GM19463 (cell line): ENCODE measurements at regions not wholly inside any gene's neighbourhood (a gene's known extent, or its start where the extent isn't known, plus 50 kb on each side); places are given as distances from the start of the nearest gene placed in this dataset.

Source experiments
- ATAC-seq: cut with Tn5 transposase; IDR thresholded peaks from one replicate; pipeline ENCODE4 v1.9.1; 2021; ENCODE audit warnings: mild to moderate bottlenecking, moderate library complexity; ENCODE audit not compliant: unreplicated experiment

DNA sequence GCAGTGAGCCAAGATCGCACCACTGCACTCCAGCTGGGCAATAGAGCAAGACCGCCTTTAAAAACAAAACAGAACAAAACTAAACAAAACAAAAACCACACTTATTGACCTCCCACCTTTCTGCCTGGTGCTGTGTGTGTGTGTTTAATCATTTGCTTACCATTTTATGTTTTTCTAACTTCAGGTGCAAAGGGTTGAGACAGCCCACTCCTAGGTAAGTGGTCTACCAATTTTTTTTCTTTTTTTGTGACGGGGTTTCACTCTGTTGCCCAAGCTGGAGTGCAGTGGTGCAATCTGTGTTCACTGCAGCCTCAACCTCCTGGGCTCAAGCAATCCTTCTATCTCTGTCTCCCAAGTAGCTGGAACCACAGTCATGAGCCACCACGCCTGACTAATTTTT, 65.8 kb downstream of the SALL1 start:
- no peak for ATAC-seq

DNA sequence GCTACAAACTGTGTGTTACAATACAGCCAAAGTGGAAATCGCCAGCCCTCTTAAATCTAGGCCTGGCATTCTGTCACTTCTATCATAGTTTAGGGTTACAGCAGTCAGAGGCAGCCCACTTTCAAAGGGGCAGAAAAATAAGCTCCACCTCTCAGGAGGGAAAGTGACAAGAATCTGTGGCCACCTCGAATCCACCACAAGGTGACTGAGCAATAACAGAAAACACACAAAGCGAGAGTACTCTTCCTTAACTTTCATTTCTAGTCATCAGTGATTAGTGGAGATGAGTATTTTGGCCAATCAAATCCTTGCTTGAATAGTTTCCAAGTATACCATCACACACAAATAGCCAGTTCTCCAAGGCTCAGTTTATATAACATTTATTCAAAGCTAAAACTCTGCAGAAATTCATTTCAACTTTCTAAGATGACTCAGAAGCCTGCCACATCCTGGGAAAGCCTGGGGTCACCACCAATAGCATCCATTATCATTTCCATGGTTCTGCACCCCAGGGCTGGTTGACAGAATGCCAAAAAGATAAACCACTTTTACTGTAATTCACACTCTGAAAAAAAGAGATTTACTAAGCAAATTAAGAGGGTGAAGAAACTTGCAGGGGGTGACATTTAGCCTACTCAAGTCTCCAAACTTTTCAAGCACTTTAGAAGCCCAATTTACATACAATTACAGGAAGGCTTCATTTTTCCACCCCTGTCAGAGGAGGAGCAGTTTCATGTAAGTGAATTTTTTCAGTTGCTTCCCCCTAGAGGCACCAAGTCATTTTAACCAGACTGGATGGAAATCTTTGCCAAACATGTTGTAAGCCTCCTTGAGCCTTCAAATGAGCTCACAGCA, 66.8 kb downstream of the SALL1 start:
- no peak for ATAC-seq

DNA sequence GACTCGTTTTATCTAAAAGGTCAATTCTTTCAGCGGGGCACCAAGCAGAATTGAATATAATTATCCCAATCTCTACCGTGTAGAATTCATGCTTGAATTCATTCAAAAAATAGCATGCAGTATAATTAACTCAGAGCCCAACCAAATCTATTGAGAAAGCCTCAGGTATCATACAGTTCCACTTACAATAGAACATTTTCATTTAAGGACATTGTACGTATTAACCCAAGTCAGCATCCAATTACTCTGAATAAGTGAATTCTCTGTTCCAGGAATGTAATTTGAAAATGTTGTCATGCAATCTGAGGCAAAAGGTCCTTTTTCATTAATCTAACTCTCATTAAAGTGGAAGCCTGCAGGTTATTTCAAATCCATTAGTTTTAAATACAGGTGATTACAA, 78.5 kb downstream of the SALL1 start:
- ATAC-seq, result no peak

DNA sequence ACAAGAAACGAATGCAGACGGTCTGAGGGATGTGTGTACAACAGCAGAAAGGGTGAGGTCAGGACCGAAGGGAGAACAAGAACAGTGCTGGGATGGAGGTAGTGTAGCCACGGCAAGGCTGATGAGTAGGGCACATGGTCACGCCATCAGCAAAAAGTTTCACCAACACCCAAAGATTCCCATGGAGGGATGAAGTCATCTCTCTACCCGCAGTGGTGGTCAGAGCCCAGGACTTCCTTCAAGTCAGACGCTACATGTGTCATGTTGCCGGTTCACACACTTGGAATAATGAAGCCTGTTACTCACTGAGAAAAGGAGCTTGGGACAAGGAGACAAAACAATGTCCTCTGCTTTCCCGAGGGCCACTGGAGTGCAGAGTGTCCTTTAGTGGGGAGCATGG, 79.7 kb downstream of the SALL1 start:
- ATAC-seq, result no peak

DNA sequence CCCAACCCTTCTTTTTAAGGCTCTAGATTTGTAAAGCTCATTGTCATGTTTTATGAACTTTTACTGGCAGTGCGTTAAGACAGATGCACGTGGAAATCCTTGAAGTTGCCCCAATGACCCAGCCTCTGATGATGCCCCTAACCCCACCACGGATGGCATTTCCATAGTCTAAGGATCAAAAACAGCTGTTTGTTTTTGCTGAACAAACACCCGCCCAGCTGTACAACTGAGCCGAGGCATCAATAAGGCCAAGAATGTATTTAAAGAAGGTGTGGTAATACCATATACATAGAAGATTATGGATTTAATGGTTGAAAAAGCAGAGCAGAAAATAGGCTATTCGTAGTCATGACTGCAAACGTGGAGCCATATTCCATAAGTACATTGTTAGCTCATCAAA, 83.7 kb downstream of the SALL1 start:
- ATAC-seq, result no peak

DNA sequence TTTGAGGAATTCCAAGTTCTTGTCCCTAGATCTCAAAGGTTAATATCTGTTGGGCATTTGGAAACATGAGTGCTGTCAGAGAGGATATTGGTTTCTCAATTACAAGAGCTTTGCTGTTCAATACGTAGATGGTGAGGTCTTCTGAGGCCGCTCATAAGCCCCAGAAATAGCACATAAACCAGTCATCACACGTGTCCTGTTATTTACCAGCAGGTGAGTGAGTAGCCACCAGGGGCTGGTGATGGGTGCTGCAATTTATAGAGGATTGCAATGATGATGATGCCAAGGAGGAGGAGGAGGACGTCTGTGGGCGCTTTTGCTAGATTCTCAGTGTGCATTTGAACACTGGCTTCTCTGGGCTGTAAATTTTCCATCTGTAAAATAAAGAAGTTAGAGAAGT, 89.0 kb downstream of the SALL1 start:
- ATAC-seq, result no peak

DNA sequence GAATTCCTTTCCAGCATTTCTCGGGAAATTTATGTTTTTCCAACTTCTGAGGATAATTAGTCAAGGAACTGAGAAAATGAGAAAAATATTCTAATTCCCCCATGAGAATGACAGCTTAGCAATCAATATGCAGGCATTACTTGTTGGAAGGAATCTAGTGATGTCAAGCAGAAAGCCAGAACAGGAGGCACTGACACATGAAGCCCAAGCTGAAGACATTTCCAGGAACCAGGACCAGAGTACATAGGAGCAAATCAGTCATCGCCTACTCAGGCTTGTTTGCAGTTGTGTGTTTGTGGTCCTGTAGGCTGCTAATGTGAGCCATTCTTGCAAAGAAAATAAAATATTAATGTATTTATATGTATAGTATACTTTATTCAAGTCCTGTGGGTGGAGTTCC, 89.7 kb downstream of the SALL1 start:
- ATAC-seq, result no peak

DNA sequence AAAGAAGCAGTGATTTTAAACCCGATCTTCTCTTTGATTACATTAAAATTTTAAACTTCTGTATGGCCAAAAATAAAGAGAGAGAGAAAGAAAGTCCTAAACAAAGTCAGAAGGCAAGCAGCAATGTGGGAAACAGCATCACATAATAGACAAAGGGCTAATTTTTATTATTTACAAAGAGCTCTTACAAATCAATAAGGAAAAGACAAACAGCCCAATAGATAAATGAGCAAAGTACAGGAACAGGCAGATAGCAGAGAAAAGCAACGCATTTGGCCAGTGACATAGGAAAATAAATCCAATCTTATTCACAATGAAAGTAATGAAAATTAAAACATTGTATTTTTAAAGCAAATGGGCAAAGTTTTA, 93.1 kb downstream of the SALL1 start:
- no peak for ATAC-seq

DNA sequence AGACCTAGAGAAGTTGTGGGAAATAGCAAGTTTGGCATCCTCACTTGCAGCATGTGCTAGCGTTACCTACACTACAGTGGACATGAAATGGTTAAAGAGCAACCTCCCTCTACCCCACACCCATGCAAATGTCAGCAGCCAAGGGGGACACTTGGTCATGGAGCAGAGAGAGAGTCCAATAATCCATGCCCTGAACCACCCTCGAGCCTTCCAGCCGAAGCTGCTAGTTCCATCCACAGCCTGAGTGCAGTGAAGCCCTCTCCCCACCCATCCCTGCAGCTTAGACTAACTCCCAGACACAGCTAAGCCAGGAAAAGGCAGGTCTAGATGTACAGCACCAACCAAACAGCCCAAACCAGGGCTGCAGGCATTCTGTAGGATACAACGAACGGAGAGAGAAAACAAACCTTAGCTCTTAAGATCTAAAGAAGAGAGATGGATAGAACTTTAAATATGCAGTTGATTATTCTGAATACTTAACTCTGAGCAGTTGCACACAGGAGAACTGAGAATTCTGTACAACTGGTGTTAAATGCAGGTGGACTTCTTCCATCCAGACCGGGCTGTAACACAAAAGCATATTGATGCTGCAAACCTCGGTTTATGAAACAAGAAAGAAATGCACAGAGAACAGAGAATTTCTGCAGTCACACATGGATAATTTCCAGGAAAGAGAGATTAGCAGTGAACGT, 93.8 kb downstream of the SALL1 start:
- ATAC-seq, result no peak

DNA sequence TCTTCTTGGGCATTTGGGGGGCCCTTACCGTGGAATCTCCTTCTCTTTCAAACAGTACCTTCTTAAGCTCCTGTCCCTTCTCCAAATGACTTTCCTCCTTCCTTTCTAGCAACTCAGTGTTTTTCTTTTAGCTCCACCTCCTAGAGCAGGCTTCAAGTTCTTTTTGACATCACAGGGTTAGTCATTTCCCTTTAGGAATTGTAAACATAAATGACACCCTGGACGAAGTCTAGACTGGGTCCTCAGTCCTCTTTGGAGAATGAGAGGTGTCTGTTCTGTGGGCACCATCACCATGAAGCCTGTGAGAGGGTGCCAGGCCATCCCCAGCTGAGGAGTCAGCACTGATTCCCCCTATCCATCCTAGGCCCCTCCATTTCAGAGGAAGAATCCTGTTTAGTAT, 94.7 kb downstream of the SALL1 start:
- no peak for ATAC-seq

DNA sequence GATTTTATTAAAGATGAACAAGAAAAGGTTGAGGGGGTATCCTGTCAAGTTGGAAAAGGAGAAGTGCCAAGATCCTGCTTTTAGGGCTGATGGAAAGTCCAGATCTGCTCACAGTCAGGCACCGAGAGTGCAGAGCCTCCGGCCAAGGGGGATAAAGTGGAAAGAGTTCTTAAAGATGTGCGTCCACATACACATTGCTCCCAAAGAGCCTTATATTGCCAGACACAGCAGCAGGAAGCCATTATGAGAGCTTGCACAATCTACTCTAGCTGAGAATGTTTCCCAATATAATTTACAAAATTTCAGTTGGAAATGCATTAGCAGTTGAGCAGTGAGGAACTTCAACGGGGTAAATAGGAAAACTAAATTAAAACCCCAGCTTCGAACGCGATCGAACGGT, 95.6 kb downstream of the SALL1 start:
- ATAC-seq, result no peak

DNA sequence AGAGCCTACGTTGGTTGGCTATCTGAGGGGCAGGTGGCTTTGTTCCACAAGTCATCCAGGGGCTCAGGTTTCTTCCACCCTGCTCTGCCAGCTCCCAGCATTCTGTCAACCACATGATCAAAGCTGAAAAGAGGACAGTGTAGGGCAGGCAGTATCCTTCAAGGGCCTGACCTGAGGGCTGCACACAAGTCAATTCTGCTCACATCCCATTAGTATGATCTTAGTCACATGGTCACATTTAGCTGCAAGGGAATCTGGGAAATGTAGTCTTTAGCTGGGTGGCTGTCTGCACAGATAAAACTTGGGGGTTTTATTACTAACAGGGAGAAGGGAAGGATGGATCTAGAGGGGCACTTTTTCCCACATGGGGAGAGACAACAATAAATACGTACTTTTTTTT, 97.3 kb downstream of the SALL1 start:
- no peak for ATAC-seq

DNA sequence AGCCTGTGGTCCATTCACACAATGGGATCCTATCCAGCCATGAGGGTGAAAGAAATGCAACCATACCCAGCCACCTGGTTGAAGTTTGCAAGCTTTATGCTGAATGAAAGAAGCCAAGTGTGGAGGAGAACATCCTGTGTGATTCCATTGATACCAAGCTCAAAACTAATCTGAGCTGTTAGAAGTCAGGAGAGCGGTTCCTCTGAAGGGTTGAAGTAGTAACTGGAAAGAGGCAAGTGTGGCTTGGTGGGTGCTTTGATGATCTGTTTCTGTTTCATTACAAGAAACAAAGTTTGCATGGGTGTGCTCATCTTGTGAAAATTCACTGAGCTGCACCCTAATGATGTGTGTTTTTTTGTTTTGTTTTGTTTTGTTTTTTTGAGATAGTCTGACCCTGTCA, 99.4 kb downstream of the SALL1 start:
- no peak for ATAC-seq

DNA sequence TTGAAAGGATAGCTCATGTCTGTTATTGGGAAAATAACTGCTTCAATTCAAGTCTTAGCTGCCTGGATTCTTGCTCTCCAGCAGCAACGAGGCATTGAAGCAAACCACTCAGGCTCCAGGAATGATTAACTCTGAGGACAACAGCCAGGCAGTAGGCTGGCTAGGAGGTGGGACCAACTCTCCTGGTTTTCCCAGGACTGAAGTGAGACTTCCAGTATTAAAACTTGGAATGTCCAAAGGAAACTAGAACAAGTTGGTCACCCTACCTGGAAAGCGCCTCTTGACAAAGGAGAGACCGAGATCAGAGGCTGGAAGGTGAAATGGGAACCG, 100.7 kb downstream of the SALL1 start:
- no peak for ATAC-seq

DNA sequence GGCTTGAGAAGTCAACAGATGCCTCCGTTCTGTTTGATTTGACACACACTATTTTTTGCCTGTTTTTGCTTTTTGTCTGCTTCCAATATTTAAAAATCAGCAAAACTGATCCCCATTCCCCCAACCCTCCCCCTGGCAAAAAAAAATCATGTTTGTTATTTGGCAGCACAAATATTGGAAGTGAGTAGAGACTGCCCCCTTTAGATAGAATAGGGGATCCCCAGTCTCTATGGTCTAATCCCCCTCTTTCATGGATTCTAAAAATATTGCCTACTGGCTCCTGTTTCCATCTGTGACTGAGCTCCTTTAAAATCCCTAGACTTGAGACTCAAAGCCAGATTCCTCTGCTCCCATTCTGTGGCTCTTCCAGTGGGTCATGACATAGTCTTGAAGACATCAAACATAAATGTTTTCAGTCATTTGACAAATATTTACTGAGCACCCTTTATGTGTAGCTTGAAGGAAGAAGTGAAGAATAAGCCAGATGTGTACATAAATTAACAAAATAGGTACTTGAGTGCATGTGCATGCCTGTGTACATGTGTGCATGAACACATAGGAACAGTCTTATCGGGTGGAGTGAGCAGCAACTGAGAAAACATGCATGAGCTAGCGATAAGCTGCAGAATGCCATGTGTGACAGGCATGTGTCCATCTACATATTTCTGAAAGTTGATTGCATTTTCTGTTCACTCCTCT, 101.2 kb downstream of the SALL1 start:
- ATAC-seq, result no peak

DNA sequence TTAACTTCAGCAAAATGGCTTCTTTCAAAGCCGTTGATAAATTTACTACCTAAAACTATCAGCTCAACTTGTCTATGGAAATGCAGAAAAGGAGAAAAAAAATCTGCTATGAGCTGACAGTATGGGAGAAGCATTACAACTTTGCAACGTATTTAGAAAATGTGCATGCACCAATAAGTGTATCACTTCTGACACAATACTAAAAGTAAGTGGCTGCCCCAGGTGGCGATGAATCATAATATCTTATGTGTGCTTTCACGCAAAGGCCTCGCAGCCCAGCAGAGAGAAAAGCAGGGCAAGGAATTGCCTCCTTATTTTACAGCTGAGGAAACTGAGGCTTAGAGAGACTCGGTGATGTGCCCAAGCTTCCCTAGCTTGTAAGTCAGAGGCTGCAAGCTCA, 101.8 kb downstream of the SALL1 start:
- no peak for ATAC-seq

DNA sequence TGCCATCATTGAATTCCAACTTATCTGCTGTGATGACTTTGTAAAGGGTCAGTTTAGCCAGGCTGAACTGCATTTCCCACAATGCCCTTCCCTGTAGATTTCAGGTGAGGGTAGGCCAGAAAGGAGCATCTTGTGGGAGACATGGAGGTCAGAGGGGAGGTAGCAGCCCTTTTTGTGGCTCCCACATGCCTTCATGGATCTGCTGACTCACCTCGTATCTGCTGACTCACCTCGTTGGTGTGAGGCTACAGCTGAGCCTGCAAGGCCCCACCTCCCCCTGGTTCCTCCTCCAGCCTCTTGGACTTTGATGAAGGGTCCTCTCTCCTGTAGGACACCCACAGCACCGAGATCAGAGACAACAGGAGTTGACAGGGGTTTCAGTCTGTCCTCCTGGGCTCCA, 102.5 kb downstream of the SALL1 start:
- no peak for ATAC-seq

DNA sequence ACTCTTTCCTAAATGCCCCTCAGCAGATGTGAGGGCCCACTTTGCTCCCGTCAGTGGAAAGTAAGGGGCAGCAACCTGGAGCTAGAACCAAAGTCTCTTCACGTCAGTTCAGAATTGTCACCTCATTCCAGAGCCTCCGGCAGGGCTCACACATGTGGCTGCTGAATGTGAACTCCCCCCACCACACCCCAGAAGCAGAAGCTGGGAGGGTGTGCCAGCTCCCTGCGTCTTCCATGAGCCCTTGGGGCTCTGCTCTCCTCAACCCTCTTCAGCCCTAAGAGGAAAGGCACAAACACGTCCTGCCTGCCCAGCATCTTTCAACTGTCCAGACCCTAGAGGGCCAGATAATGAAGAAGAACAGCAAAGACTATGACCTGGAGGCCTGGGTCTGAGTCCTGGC, 105.3 kb downstream of the SALL1 start:
- ATAC-seq, result no peak

DNA sequence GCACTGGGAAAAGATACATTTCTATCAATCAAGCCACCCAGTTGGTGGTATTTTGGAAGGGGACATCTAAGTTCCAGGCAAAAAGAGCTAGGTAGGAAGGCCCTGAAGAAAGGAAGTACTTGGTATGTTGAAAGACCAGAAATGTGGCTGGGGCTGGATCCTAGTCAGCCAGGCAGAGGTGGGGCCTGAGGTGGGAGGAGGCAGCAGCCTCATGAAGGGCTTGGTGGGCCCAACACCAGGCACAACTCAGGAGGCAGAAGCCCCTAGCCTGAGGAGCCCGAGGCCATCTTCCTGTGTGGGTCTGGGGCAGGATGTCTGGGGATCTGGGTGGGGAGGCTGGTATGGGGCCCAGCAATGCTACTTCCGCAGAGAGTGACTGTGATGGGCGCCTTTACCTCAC, 105.9 kb downstream of the SALL1 start:
- ATAC-seq, result no peak

DNA sequence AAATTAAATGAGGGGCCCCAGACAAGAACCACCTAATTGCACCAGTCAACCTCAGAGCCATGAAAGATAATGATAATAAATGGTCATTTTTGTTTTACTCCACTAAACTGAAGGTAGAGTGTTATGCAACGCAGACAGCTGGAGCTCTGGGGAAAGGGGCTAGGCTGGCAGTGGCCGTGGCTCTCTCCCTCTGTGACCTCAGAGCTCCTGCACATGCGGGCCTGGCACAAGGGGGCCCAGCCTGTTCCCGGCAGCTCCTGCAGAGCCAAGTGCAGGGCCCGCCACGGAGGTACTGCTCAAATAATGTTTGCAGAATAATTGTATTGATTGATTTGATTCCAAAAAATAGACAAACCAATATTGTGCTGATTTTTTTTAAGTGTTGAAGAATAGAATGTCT, 109.5 kb downstream of the SALL1 start:
- ATAC-seq, result no peak

DNA sequence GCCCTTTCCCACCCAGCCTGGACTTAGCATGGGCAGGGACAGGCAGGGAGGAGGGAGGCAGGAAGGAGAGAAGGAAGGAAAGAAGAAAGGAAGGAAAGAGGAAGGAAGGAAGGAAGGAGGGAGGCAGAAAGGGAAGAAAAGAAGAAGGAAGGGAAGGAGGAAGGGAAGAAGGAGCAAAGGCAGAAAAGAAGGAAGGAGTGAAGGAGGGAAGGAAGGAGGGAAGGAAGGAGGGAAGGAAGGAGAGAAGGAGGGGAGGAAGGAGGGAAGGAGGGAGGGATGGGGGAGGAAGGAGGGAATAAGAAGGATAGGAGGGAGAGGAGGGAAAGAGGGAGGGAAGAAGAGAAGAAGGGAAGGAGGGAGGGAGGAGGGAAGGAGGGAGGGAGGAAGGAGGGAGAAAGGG, 110.4 kb downstream of the SALL1 start:
- ATAC-seq, result no peak

DNA sequence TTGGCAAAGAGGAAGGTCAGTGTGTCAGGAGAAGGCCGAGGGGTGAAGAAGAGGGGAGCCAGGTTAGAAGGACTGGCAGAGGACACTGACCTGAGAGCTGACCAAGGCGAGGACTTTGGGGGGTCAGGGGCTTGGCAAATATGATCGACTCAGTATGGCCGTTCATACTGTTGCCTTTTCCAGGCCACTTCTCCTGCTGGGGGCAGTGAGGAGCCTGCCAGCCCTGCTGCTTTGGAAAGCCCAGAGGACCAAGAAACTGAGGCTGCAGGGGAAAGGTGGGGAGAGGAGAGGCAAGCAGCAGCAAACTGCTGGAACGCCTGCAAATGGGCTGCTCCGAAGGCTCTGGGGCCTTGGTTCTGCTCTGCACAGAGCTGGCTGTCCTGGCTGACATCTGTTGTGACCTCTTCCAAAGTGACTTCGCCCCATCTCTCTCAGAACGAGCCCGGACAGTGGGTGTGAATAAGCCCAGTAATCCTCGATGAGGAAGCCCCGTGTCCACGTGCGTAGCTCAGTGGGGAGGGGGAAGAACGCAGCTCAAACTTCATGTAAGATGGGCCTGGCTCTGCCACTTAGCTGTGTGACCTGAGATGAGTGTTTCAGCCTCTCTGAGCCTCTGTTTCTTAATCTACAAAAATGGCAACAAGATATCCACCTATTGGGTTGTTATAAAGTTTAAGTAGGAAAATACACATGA, 111.3 kb downstream of the SALL1 start:
- ATAC-seq, result no peak
